ENCODE measurements at regions not wholly inside any gene's neighbourhood (a gene's known extent, or its start where the extent isn't known, plus 50 kb on each side); places are given as distances from the start of the nearest gene placed in this dataset.

DNA sequence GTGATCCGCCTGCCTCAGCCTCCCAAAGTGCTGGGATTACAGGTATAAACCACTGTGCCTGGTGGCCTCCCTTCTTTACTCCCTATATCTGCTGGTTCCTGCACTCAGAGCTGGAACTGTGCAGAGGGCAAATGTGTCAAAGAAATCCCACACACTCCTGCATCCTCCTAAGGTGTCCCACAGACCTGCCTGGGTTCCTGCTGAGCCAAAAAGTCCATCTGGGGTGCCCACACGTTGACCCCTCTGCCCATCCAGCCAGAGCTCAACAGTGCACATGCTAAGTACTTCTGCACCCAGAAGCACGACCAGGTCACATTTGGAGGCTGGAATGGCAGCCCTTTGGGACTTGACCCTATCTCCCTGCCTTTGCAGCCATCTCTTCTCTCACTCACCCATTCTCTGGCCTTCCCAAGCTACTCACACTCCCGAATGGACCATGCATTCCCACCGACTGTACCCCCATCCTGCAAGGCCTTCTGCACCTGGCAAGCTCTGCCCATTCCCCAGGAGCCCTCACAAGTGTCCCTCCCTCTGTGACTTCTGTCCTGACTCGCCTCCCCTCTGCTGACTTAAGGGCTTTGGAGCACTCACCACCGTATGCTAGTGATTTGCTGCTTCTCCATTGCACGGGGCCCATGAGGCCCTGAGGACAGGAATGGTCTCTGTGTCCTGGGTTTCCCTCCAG is 152.1 kb downstream of the KCTD15 start:
- no peak for DNase-seq (ENCODE audit: low read depth)

DNA sequence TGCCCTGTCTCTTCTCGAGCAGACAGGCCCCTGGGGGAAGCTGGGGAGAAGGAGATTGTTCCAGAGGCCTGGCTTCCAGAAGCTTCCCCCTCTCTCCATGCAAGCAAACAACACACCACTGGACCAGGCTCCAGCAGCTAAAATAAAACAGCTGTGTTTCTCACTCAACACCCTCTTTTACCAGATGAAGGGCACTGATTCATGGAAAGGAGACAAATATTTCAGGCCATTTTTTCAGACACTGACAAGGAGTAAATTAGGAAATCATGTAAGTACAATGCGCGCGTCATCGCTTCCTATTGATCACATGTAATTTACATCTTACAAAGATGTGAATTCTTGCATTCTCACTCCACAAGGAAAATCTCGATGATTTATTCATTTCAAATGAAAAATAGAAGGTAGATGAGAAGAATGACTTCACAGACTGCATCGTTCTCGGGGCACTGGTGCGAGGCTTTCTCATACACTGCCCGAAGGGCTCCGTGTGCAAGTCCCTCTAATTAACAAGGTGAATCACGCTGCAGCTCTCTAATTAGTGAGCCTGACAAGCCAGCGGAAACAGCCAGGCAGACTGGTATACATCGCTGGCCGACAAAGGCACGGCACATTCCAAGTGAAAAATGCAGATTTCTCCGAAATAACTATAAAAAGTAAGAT is 153.6 kb downstream of the KCTD15 start:
- DNase-seq (ENCODE audit: low read depth): no peak

DNA sequence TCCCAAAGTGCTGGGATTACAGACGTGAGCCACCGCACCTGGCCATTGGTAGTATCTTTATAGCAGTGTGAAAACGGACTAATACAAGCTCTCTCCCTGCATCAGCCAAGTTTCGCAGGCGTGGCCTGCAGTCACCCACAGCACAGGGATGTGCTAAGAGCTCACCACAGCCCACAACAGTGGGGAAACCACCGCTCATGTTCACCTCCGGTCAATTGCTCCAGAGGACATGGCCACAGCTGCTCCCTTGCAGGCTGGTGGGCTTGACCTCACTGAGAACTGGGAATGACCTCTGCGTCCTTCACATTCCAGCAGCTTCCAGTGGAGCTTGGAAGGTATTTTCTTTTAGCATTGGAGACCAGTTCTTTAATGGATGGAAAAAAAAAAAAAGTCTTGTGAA is 156.4 kb downstream of the KCTD15 start:
- DNase-seq (ENCODE audit: low read depth): no peak

DNA sequence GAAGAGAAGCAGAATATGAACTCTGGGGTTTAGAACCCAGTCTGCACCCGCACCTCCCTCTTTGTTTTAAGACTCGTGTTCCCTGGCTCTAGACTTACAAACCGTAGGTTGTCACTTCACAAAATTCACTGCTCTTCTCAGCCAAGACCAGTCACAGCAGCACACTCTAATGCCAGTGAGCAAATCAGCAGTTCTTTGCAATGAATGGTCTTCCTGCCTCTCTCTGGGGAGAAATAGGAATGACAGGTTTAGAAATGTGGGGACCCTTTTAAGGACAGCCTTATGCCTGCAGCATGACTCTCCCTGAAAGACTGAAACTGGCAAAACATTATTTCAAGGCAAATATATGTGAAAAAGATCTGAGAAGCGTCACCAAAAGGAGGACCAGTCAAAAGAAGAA is 156.9 kb downstream of the KCTD15 start:
- DNase-seq (ENCODE audit: low read depth): no peak

DNA sequence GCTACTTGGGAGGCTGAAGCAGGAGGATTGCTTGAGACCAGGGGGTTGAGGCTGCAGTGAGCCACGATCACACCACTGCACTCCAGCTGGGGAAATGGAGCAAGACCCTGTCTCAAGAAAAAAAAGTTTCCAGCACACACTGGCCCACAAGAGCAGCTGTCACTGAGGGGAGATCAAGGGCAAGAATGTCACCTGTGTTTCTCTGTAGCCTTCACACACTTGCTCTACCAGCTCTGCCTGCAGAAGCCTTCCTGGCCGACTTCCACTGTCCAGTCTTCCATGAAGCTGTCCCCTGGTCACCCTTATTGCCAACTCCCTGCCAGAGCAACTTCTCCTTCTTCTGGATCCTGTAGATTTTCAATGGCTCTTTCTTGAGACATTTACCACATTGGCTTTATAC is 158.0 kb downstream of the KCTD15 start:
- DNase-seq (ENCODE audit: low read depth): no peak

DNA sequence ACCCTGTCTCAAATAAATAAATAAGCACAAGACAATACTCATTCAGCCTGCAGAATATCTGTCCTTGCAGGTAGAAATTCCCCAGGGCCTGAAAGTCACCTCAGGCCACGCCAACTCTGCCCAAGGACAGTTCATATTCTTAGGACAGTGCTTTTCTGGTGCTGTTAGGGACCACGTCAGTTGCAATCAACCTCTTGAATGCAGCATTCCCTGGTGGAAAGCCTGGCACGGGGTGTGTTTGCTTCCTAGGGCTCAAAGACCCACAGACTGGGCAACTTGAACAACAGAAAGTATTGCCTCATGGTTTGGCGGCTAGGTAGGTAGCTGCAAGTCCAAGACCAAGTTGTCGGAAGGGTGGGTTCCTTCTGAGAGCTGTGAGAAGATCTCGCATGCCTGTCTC is 160.3 kb downstream of the KCTD15 start:
- no peak for DNase-seq (ENCODE audit: low read depth)

DNA sequence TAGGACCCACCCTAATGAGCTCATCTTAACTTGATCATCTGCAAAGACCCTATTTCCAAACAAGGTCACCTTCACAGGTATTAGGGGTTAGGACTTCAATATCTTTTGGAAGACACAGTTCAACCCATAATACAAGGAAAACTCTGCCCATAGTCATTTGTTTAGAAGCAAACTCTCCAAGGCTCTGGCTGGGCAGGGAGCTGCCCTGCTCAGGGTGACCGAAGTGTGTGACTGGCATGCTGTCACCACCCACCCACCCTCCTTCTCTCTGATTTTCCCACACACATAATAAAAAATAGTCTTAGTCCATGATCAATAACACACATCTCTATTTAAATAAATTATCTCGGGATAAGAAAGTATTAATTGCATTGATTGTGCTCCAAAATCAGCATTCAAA is 161.1 kb downstream of the KCTD15 start:
- DNase-seq (ENCODE audit: low read depth): no peak

DNA sequence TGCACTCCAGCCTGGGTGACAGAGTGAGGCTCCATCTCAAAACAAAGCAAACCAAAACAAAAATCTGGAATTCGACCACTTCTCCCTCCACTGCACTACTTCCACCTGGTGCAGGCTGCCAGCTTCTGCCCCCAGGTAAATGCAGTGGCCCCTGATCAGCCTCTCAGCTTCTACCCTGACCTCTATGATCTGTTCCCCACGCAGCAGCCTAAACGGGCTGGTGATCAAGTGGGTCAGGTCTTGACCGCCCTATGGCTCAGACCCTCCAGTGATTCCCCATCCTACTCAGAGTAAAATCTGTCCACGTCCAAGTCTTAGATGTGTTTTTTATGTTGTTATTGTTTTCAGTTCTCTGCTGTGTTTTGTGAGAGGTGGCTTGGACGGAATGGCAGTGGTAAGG is 163.9 kb downstream of the KCTD15 start:
- no peak for DNase-seq (ENCODE audit: low read depth)

DNA sequence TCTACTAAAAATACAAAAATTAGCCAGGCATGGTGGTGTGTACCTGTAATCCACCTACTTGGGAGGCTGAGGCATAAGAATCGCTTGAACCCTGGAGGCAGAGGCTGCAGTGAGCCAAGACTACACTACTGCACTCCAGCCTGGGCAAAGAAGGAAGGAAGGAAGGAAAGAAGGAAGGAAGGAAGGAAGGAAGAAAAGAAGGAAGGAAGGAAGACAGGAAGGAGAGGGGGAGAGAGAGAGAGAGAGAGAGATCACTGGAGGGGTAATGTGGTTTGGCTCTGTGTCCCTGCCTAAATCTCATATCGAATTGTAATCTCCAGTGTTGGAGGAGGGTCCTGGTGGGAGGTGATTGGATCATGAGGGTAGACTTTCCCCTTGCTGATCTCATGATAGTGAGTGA is 165.5 kb downstream of the KCTD15 start:
- DNase-seq (ENCODE audit: low read depth): no peak

DNA sequence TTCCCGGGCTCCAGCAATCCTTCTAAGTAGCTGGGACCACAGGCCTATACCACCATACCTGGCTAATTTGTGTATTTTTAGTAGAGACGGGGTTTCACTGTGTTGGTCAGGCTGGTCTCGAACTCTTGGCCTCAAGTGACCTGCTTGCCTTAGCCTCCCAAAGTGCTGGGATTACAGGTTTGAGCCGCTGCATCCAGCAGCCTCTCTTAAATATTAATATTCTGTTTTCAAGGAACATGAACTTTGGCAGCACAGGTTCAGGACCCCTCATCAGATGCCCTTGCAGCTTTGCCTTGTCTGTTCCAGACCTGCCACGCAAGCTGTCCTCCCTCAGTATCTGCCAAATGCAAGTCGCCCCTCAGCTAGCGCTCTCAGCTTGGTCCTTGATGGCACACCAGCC is 166.8 kb downstream of the KCTD15 start:
- DNase-seq (ENCODE audit: low read depth): no peak

DNA sequence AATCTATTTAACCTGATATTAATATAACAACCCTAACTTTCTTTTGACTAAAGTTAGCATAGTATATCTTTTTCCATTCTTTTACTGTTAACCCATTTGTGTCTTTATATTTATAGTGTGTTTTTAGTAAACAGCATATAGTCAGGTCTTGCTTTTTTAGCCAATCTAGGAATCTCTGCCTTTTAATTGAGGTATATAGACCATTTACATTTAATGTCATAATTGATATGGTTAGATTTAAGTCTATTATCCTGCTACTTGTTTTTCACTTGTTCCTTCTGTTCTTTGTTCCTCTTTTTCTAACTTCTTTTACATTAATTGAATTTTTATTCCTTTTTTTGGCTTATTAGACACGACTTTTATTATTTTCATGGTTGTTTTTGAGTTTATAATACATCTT is 174.4 kb downstream of the KCTD15 start:
- no peak for DNase-seq (ENCODE audit: low read depth)

DNA sequence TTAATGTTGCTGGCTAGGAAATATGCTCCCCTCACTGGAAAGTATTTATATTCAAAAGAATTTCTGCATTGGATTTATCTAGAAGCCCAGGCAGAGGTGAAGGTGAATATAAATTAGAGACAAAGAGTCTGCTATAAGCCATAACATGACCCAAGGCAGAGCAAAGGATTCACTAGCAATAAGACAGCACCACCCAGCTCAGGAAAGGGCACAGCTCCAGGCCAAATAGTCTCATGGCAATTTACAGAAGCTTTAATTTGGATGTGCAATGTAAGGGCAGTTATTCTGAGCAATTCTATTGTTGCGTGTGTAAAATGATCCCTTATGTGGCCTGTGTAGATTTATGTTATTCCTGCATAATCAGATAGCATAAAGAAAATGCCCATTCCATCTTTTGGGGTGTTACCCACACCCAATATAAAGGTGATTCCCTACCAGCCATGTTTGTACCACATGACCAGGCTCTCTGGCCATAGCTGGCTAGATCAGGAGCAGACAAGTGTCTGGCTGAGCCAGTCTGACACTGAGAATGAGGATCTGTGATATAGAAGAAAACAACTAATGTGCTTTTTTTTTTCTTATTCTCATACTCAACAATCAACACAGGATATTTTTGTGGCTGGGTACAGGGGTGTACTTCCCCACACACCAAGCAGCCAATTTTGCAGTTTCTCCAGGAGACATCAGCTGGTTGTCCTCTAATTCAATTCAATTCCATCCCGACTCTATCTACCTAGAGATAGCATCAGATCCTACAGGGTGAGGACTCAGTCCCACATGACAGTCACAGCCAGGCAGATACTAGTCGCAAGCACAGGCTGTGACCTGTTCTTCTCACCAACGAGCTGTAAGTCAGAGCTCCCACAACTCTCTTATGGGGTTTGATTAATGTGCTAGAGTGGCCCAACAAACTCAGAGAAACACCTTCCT is 181.4 kb downstream of the KCTD15 start:
- no peak for DNase-seq (ENCODE audit: low read depth)

DNA sequence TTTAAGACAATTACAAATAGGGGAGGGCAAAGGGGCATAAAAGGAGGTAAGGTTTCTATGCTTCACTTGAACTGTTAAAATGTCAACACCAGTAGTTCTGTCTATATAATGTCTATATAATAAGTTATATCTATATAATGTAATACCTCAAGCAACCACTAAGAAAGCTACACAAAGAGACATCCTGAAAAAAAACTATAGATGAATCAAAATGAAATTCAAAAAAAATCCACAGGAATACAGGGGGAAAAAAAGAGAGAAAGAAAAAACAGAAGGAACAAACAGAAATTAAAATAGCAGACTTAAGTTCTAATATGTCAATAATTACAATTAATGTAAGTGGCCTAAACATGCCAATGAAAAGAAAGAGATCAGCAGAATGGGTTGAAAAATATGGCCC is 186.0 kb downstream of the KCTD15 start:
- no peak for DNase-seq (ENCODE audit: low read depth)

DNA sequence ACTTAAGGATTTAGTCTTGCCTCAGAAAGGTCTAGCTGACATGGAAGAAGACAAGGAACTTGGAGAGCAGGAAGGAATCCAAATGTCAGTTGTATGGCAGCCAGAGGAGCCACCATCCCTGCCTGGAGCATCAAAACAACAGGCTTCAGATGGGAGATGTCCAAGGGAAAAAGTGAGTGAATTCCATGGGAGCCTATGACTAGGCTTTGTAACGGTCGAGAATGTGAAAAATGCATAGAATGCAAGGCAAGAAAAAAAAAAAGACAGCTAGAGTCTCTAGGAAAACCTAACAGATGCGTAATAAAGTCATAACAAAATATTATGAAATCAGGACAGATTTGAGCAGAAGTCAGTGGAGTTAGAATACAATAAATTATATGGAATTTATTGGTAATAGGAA is 183.7 kb upstream of the LSM14A start:
- no peak for DNase-seq (ENCODE audit: low read depth)

DNA sequence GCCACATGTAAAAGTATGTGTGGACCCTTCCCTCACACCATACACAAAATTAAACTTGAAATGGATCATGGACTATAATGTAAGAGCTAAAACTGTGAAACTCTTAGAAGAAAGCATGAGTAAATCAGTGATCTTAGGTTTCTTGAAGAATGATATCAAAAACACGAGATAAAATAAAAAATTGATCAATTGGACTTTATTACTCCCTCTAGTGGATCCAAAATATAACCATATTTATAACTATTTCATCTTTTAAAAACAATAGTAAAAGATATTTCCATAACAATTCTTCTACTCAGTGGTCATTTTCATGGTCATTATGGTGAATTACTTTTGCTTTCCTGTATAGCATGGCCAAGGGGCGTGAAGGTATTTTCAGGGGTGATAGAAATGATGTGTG is 174.6 kb upstream of the LSM14A start:
- DNase-seq (ENCODE audit: low read depth): no peak

DNA sequence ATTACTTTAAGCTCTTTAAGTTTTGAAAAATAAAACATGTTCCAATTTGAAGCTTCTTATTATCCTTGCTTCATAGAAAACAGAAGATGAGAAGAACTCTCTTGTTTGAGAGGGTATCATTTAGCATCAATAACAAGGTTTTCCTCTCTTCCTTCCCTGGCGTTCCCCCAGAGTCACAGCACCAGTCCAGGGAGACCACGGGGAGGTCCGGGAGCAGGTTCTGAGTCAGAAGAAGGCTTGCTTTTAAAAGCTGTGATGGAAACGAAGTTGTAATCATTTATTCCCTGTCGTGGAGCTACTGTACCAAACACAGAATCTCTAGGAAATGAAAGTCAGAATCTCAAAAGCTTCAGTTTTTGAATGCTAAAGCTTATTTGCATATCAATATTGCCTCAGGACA is 174.0 kb upstream of the LSM14A start:
- DNase-seq (ENCODE audit: low read depth): no peak

DNA sequence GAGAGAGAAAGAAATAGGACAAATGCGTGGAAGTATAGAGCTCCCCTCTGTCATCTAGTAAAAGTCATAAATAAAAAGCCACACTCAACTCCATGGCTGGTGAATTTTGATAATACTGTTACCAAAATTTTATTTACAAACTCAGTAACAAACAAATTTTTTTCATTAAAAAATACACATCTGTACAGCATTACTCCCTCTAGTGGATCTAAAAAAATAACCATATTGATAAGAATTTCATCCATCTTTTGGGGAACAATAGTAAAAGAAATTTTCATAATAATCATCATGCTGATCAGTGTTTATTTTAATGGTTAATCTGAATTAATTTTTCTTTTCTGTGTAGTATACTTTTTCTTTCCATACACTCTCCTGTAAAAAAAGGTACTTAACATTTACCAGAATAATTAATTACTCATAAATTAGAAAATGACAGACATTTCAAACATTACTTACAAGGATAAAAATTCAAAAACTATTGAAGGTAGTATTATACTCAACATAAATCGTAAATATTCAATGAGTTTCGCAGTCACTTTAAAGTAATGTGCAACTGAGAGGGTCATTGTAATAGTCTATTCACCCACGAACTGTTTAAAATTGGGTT is 173.5 kb upstream of the LSM14A start:
- DNase-seq (ENCODE audit: low read depth): no peak

DNA sequence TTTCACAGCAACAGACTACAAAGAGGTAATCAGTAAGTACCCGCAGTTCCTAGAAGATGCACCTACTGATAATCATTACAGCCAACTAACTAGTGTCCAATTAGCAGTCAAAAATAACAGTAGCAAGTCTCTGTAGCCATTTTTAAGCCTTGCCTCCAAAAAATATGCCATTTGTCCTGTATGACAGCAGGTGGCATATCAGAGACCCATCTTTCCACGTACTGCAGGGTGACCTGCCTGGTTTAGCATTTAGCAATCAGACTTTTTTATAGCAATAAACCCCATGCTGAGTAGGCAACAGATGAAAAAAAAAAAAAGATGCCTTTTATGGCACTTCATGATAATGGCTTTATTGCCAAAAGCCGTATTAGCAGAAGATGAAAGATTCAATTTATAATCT is 155.3 kb upstream of the LSM14A start:
- DNase-seq (ENCODE audit: low read depth): no peak

DNA sequence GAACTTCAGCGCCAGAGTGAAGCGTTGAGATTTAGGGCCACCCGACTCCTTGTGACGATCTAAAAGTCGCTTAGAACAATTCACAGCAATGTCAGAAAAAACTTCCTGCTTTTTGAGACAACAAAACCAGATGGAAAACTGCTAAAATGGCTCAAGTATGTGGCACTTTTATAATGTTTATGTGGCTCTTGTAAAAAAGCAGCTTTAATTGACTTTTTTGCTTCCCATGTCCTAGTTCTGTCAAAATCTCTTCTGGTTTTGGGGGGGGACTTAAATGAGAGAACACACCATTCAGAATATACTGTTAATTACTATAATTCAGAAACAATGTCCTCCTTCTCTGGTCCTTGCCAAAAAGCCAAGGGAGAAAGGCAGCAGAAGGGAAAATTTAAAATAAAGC is 154.7 kb upstream of the LSM14A start:
- DNase-seq (ENCODE audit: low read depth): no peak

DNA sequence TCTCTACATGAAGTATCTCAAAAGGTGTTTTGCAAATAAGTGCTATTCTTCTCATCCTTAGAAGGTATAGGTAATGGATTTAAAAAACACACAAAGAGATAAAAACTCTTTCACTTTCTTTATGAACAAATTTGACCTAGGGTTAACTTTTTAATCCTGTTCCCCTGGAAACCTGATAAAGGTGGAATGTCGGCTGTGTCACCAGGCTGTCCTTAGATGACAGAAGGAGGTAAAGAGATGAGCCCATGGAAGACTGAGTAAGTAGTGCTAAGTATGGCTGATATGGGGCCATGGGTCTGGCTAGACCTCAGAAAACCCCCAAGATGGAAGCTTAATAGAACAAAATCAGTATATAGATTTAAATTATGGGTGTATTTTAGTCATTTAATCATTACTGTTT is 153.8 kb upstream of the LSM14A start:
- DNase-seq (ENCODE audit: low read depth): no peak

DNA sequence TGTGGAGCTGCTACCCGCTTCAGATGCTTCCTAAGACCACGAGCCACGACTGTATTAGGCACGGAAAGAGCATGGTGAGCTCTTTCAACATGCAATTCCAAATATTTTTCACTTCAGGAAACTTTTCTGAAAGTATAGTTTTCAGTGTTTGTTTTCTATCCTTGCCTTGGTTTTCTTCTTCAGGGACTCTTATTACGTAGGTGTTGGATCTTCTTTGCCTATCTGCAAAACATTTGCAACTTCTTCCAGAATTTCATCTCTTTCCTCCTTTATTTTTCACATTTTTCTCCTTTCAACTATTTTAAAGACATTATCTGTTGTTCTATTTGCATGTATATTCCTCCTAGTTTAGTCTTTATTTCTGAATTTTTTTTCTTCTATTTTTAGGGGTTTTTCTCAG is 148.9 kb upstream of the LSM14A start:
- DNase-seq (ENCODE audit: low read depth): no peak

DNA sequence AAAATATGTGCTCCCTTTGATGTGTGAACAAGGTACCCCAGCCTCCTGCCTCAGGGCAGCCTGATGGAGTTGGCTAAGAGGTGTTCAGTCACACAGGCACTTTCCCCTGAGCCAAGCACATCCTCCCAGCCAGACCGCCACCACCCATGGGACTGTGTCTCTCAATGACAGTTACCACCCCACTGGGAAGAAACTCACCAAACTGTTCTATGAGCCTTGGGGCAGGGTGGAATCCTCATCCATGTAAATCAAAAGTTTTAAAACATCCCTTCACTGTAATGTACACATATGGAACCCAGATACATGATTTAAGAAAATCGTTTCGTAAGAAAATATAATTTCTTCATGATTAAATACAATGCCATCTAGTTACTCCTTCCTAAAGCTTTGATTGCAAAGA is 138.4 kb upstream of the LSM14A start:
- no peak for DNase-seq (ENCODE audit: low read depth)
